Common myeloid progenitor, CD34-positive (primary cell): ENCODE measurements at regions not wholly inside any gene's neighbourhood (a gene's known extent, or its start where the extent isn't known, plus 50 kb on each side); places are given as distances from the start of the nearest gene placed in this dataset.

Experiments
- CTCF ChIA-PET: fragments of 350-600 bp; sonication (Branson Sonifier 250); formaldehyde crosslinking; loops from one replicate; lab custom pipeline; 2021; ENCODE audit warnings: antibody characterized with exemption; lab: Charles Lee
- POLR2A ChIA-PET: fragments of 350-600 bp; sonication (Branson Sonifier 250); formaldehyde crosslinking; loops from one replicate; lab custom pipeline; 2021; ENCODE audit warnings: antibody characterized with exemption; lab: Charles Lee
- DNase-seq, 3 donors: peaks; one replicate each; pipeline versions ENCODE4 v3.0.0 to v3.0.0-alpha.2; 2013
- H3K27ac ChIP-seq, 2 experiments: 1 replicate in 1 of 2; 2 replicates in 1 of 2; pipeline ENCODE4 v1.7.0; 2013; ENCODE audit warnings: inconsistent platforms in 2 of 2, low read length in 2 of 2, mild to moderate bottlenecking in 2 of 2, low read depth in 1 of 2, moderate library complexity in 1 of 2; ENCODE audit not compliant: severe bottlenecking in 2 of 2, insufficient read depth in 1 of 2, poor library complexity in 1 of 2
- H3K27me3 ChIP-seq, 5 experiments: replicated peaks in 2 of 5; 1 replicate in 3 of 5; 2 replicates in 2 of 5; pipeline versions ENCODE4 v1.6.1 to v1.7.0; 2013; ENCODE audit warnings: low read length in 4 of 5, mild to moderate bottlenecking in 2 of 5, moderate library complexity in 2 of 5, inconsistent platforms in 1 of 5; ENCODE audit not compliant: insufficient read depth in 5 of 5, control insufficient read depth in 4 of 5
- H3K36me3 ChIP-seq, 4 experiments: 1 replicate in 2 of 4; 2 replicates in 2 of 4; pipeline versions ENCODE4 v1.6.1 to v1.7.0; 2013; ENCODE audit warnings: low read length in 3 of 4, control low read depth in 1 of 4, mild to moderate bottlenecking in 1 of 4; ENCODE audit not compliant: control insufficient read depth in 4 of 4, insufficient read depth in 4 of 4
- H3K4me1 ChIP-seq, 4 experiments: 1 replicate in 3 of 4; 2 replicates in 1 of 4; pipeline versions ENCODE4 v1.6.1 to v1.7.1; 2013; ENCODE audit warnings: low read length in 3 of 4, mild to moderate bottlenecking in 3 of 4, control low read depth in 1 of 4, inconsistent platforms in 1 of 4, moderate library complexity in 1 of 4; ENCODE audit not compliant: control insufficient read depth in 4 of 4, insufficient read depth in 4 of 4; ENCODE audit errors: control extremely low read depth in 1 of 4
- H3K4me3 ChIP-seq, 7 experiments: 1 replicate in 4 of 7; 2 replicates in 3 of 7; pipeline versions ENCODE4 v1.5.1 to v1.7.0; 2013; ENCODE audit warnings: mild to moderate bottlenecking in 7 of 7, low read length in 6 of 7, moderate library complexity in 6 of 7, inconsistent platforms in 2 of 7, low read depth in 2 of 7, control low read depth in 1 of 7; ENCODE audit not compliant: insufficient read depth in 4 of 7, control insufficient read depth in 1 of 7; ENCODE audit errors: extremely low read depth in 1 of 7
- H3K9me3 ChIP-seq, 5 experiments: 1 replicate in 4 of 5; 2 replicates in 1 of 5; pipeline versions ENCODE4 v1.6.1 to v1.7.1; 2013; ENCODE audit warnings: low read length in 4 of 5, mild to moderate bottlenecking in 2 of 5, inconsistent platforms in 1 of 5, low read depth in 1 of 5, moderate library complexity in 1 of 5; ENCODE audit not compliant: control insufficient read depth in 4 of 5, insufficient read depth in 2 of 5; ENCODE audit errors: control extremely low read depth in 1 of 5
- WGBS: methylation state at CpG from one replicate; pipeline ENCODE4 v1.1.5; 2013; ENCODE audit not compliant: insufficient coverage; 5-methylcytosine and 5-hydroxymethylcytosine counted together

GRCh38 chr4:179437962-179438361, 1995.7 kb upstream of the AGA start:
- WGBS, result 90% methylated on average over 3 of the region's 4 CpGs
- no peak for DNase-seq
- no peaks in the 10 kb centered on the region for H3K36me3 ChIP-seq
- no peaks in the 10 kb centered on the region for H3K9me3 ChIP-seq
- no peak overlapping the region for H3K27ac ChIP-seq
- H3K4me1 ChIP-seq, result no peaks in the 10 kb centered on the region
- ChIA-PET POLR2A (no interaction called here), CTCF (no interaction called here)
- no peak overlapping the region for H3K4me3 ChIP-seq
- no peaks in the 10 kb centered on the region for H3K27me3 ChIP-seq

- CTCF ChIA-PET, result no interaction called here
These were observed 1999.4 kb upstream of the AGA start for GRCh38 chr4:179441596-179441995.

GRCh38 chr4:179447308-179447707, 2005.1 kb upstream of the AGA start:
- 83% methylated on average over 1 of the region's 2 CpGs for WGBS
- no peak overlapping the region for H3K27ac ChIP-seq
- H3K9me3 ChIP-seq, result peaks cover 0 to 2% (median 0%) of the 10 kb centered on the region in 5 experiments
- DNase-seq, result no peak
- H3K36me3 ChIP-seq, result no peaks in the 10 kb centered on the region
- ChIA-PET POLR2A (no interaction called here), CTCF (no interaction called here)
- H3K27me3 ChIP-seq, result no peaks in the 10 kb centered on the region
- no peaks in the 10 kb centered on the region for H3K4me1 ChIP-seq
- no peak overlapping the region for H3K4me3 ChIP-seq

More at GRCh38 chr4:179441596-179441995, 1999.4 kb upstream of the AGA start:
- no peak for DNase-seq
- H3K4me1 ChIP-seq, result no peaks in the 10 kb centered on the region
- H3K27ac ChIP-seq, result no peak overlapping the region
- H3K36me3 ChIP-seq, result no peaks in the 10 kb centered on the region
- no peak overlapping the region for H3K4me3 ChIP-seq
- POLR2A ChIA-PET, result no interaction called here
- H3K9me3 ChIP-seq, result no peaks in the 10 kb centered on the region
- H3K27me3 ChIP-seq, result no peaks in the 10 kb centered on the region
- no CpG with 5 or more reads among the region's 1 CpG for WGBS

- WGBS, result 97% methylated on average over 6 of the region's 8 CpGs
- Histone ChIP-seq H3K27me3 (no peaks in the 10 kb centered on the region), H3K4me1 (no peaks in the 10 kb centered on the region), H3K9me3 (peaks cover 0 to 3% (median 0%) of the 10 kb centered on the region in 5 experiments), H3K36me3 (no peaks in the 10 kb centered on the region), H3K4me3 (no peak overlapping the region), H3K27ac (no peak overlapping the region)
- ChIA-PET CTCF (no interaction called here), POLR2A (no interaction called here)
- DNase-seq, result peak in 1 of 3 donors; percentile 6
These were observed 2023.0 kb upstream of the AGA start for GRCh38 chr4:179465131-179465797.

- POLR2A ChIA-PET, result no interaction called here
- no peak overlapping the region for H3K27ac ChIP-seq
- WGBS, result no CpG with 5 or more reads among the region's 1 CpG
- DNase-seq, result no peak
- H3K36me3 ChIP-seq, result no peaks in the 10 kb centered on the region
- CTCF ChIA-PET, result no interaction called here
- H3K4me3 ChIP-seq, result no peak overlapping the region
- H3K27me3 ChIP-seq, result no peaks in the 10 kb centered on the region
- peaks cover 0 to 1% (median 0%) of the 10 kb centered on the region in 5 experiments for H3K9me3 ChIP-seq
- H3K4me1 ChIP-seq, result no peaks in the 10 kb centered on the region
These were observed 2025.6 kb upstream of the AGA start for GRCh38 chr4:179467878-179468277.

GRCh38 chr4:179472164-179472563, 2029.9 kb upstream of the AGA start:
- no peak overlapping the region for H3K27ac ChIP-seq

GRCh38 chr4:179478608-179479007, 2036.4 kb upstream of the AGA start:
- POLR2A ChIA-PET, result no interaction called here

More at GRCh38 chr4:179472164-179472563, 2029.9 kb upstream of the AGA start:
- Histone ChIP-seq H3K27me3 (no peaks in the 10 kb centered on the region), H3K36me3 (no peaks in the 10 kb centered on the region), H3K9me3 (peaks cover 0 to 4% (median under 1%) of the 10 kb centered on the region in 5 experiments), H3K4me3 (no peak overlapping the region), H3K4me1 (no peaks in the 10 kb centered on the region)
- CTCF ChIA-PET, result no interaction called here
- DNase-seq, result no peak
- POLR2A ChIA-PET, result no interaction called here

More at GRCh38 chr4:179478608-179479007, 2036.4 kb upstream of the AGA start:
- Histone ChIP-seq H3K27me3 (no peaks in the 10 kb centered on the region), H3K27ac (no peak overlapping the region), H3K9me3 (peaks cover 0 to 7% (median 1%) of the 10 kb centered on the region in 5 experiments), H3K4me1 (no peaks in the 10 kb centered on the region), H3K4me3 (no peak overlapping the region), H3K36me3 (no peaks in the 10 kb centered on the region)
- CTCF ChIA-PET, result no interaction called here
- DNase-seq, result no peak
